ENCODE measurements at regions not wholly inside any gene's neighbourhood (a gene's known extent, or its start where the extent isn't known, plus 50 kb on each side); places are given as distances from the start of the nearest gene placed in this dataset.

DNA sequence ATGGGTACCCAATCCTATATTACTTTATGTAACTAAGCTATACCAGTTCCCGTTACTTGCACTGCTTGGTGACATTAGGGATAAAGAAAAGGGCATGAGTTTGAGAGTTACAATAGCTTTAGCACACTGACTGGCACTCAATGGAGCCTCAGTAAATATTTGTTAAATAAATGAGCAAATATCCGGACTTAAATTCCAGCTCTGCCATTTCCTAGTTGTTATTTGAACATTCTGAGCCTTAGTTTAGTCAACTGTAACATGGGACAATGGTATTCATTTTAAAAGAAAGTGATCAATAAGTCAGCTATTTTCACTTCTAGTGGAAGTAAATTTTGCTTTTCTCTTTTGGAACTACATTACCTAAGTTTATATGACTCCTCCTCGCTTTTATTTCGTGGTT lies 198.7 kb downstream of the ZC3H11B start:
- TF ChIP-seq, protein P1, sequence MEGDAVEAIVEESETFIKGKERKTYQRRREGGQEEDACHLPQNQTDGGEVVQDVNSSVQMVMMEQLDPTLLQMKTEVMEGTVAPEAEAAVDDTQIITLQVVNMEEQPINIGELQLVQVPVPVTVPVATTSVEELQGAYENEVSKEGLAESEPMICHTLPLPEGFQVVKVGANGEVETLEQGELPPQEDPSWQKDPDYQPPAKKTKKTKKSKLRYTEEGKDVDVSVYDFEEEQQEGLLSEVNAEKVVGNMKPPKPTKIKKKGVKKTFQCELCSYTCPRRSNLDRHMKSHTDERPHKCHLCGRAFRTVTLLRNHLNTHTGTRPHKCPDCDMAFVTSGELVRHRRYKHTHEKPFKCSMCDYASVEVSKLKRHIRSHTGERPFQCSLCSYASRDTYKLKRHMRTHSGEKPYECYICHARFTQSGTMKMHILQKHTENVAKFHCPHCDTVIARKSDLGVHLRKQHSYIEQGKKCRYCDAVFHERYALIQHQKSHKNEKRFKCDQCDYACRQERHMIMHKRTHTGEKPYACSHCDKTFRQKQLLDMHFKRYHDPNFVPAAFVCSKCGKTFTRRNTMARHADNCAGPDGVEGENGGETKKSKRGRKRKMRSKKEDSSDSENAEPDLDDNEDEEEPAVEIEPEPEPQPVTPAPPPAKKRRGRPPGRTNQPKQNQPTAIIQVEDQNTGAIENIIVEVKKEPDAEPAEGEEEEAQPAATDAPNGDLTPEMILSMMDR (IDR thresholded peaks at IDR 0.05), result no peak
- no peak for TF ChIP-seq POLR2A (IDR thresholded peaks at IDR 0.05)
